GM21447 (cell line): ENCODE measurements at regions not wholly inside any gene's neighbourhood (a gene's known extent, or its start where the extent isn't known, plus 50 kb on each side); places are given as distances from the start of the nearest gene placed in this dataset.

Source experiments
- ATAC-seq: cut with Tn5 transposase; IDR thresholded peaks from one replicate; pipeline ENCODE4 v1.9.1; 2021; ENCODE audit not compliant: unreplicated experiment

DNA sequence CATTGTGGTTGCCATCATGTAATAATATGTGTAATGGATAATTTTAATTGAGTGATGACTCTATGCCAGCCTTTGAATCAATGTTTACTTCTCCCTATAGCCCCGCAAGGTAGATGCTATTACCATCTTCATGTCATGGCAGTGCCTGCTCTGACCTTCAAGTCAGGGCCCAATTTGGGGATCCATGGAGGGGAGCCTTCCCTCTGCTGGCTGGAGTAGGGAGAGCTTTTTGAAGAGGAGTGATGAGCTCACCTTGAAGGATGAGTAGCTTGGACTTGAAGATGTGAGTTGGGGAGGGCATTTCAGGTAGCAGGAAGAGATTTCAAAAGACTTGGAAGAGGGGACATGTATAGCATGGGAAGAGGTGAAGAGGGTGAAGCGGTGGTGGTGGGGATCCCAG lies 189.2 kb downstream of the FOXD2 start:
- ATAC-seq = no peak

DNA sequence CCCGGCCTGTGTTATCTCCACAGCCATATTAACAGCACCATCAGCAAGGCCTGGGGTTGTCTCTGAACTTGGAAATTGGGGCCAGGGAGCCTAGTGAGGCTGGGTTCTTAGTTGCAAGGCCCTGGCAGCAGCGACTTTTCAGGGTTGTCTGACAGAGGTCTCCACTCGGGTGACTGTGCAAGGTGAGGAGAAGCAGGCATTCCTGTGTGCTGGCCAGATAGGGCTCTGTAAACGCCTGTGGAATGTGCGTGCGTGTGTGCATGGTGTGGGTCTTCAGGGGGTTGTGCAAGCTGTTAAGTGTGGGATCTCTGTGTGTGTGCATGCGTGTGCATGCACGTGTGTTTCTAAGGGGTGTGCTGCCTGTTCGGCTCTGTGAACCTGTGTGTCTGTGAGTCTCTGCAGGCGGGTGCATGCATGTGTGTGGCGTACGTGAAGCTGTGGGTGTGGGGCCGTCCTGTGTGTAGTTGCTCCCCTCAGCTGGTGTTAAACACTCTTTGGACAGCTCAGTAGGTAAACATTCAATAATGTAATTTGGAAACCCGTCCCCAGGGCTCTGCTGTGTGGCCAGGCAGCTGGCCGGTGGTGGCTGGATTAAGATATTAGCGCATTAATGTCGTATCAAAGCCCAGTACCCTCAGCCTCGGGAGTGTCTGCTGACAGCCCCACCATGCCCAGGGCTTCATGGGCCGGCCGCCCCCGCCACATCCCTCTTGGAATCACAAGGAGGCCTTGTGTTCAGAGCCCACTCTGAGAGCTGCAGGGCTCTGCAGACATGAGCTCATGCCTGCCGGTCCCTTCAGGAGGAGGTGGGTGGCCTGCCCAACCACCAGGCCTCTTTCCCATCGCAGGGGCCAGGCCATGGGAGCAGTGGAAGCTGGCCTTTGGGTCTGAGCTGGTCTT lies 189.9 kb downstream of the FOXD2 start:
- no peak for ATAC-seq

DNA sequence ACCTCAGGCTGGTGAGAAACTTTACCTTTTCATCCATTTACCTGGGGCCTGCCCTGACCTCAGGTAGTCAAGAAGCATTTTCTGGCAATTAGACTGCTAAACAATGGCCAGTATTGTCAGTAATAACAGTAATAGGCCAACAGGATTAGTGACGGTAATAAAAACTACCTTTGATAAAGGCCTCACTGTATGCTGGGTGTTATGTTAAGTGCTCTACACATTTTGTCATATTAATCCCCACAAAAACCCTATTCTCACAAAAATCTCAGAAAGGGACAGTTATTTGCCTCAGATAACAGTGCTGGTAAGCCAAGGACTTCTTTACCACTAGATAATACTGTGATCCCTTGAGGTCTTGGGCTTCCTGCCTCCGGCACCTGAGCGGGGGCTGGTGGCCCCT lies 191.4 kb downstream of the FOXD2 start:
- no peak for ATAC-seq

DNA sequence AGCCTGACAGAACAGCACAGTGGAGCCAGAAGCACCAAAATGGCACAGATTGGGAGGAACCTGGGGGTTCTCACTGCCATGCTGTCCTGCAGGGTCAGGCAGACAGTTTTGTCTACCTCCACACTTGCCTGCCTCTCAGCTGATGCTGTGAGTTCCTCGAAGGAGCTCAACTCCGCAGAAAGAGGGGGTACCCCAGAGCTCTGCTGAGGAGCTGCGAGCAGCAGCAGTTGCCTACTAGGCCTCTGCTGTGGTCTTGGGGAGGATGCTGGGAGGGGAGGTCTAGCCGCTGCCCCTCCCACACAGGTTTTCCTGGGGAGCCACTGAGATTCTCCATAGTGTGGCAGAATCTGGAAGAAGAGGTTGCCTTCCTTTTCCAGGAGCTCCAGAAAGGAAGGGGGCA lies 192.5 kb downstream of the FOXD2 start:
- no peak for ATAC-seq

DNA sequence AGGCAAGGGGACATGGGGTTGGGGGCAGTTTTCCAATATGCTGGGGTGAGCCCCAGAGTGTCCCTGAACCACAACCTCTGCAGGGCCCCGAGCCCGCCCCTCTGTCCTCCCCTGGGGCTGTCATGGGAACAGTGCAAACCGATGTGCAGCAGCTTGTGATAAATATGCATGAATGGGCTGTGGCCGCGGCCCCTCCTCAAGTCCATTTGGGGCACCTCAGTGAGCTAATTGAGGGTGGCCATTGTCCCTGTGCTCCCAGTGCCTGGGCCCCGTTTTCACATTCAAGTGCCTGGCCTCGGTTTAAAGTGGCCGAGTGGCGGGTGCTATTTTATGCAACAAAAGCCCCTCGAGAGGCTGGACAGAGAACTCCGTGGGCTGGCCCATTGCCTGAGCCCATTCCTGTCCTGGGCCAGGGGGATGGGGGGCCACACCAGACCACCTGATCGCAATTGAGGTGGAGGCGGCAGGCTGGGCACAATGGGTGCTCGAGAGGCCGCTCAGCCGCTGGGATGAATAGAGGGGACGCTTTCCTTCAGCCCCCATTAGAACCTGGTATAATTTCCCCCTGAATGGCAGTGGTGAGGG lies 193.7 kb downstream of the FOXD2 start:
- ATAC-seq = no peak

DNA sequence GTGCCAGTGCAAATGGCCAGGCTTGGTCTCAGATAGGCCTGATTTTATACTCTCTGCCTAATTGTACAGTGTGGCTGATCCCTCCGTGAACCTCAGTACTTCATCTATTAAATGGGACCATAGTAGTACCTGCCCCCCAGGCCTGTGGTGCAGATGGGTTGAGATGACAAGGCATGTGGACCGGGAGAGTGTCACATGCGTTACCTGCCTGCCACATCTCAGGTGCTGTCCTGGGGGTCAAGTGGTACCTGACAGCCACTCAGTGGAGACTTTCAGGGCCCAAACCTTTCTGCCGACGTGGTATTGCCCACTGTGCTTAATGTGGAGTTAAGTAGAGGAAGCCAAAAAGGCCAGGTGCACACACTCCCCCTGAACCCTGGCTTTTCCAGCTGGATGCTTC lies 197.3 kb downstream of the FOXD2 start:
- no peak for ATAC-seq

DNA sequence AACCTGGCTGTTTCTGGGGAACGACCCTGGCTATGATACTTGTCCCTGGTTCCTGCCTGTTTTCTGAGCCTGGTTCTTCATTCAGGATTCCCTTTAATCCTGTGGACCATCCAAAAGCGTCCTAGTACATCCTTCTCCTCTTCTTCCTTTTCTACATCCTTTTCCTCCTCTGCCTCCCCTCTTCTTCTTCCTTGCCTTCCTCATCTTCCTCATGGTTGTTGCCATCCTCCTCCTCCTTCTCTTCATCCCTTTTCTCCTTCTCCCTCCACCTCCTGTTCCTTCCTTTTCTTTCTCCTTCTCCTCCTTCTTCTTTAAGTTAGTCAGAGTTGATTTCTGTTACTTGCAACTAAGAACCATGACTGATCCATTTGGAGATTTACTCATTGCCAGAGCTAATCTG lies 197.8 kb downstream of the FOXD2 start:
- ATAC-seq = no peak

DNA sequence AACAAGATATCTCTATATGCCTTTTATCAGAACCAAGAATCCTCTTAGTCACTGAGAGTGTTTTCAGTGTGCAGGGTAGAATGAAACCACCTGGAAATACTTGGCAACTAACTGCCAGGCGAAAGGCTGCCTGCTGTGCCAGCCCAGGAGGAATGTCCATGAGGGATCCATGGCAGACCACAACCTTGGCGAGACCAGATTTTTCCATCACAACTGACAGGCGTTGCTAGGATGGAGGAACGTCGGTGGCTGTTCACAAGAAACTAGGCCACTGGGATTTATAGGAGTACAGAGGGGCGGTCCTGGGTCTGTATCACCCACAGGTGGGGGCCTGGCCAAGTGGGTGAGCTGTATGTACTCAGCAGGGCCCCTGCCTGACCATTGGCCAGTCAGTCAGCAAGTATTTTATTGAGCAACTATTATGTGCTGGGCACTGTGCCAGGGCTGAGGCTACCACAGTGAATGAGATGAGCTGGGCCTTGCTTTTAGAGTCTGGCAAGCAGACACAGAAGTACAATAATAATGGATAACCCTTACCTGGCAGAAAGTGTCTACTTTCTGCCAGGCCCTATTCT lies 199.4 kb downstream of the FOXD2 start:
- no peak for ATAC-seq

DNA sequence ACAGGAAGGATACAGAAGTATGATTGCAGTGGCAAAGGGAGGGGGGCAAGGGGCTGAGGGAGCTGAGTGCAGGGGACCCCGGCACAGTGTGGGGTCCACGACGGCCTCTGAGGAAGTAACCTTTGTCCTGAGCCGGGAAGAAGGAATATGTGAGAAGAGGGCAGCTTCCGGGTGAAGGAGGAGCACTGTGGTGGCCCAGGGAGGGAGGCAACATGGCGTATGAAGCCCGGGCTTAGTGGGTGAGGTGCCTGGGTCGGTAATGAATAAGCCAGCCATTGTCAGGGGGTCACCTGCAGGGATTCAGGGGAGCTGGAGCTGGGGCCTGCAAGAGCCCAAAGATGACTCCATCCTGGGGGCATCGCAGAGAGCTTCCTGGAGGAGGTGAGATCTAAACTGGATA lies 200.4 kb downstream of the FOXD2 start:
- no peak for ATAC-seq

DNA sequence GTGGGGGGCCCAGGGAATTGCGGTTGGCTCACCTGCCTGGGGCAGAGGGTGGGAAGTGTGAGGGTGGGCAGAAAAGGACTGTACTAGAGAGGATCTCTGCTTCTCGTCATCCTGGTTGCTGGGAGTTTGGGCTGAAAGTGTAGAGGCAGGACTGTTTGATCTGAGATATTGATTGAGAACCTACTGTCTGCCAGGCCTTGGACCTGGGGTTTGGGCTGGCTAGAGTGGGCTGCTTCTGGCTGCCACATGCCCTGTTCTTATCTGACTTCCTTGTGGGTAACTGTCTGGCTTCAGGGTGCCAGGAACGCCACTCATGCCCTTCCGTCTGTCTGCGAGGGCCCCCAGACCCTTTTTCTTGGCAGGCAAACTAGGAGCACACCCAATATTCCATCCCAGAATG lies 200.9 kb downstream of the FOXD2 start:
- no peak for ATAC-seq

DNA sequence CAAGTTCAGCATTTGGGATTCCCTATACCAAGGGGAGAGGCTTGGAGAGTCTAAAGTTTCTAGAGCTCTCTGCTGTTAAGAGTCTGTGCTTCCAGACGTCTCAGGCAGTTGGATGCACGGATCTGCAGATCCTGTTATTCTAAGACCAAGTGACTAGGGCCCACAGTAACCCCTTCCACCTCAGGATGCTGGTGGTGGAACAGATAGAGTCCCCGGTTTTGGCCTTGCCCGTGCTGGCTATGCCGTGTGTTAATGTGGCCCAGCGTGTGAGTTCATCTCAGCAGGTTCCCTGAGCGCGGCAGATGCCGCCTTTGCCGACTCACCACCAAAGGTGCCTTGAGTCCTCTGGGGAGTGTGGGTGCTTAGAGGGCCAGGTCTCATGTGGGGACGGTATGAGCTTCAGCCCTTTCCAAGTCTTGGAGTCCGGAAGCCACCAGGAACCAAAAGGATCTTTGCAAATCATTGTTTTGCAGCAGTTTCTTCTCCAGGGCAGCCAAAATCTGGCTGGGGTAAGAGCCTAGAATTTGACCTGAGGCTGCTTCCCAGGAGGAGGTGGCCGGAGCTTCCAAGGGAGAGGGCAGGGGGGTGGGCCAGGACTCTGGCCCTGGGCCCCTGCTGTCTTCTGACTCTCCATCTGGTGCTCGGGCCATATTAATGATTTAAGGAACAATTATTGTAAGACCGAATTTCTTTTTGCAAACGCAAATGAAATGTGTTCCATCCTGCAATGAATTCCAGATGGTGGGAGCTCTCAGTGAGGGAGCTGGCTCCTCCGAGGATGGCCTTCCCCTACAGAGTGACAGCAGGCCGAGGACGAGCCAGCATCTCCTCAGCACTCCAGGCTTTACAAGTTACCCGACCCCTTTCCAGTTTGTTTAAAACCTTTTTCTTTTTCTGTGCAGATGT lies 205.7 kb downstream of the FOXD2 start:
- no peak for ATAC-seq

DNA sequence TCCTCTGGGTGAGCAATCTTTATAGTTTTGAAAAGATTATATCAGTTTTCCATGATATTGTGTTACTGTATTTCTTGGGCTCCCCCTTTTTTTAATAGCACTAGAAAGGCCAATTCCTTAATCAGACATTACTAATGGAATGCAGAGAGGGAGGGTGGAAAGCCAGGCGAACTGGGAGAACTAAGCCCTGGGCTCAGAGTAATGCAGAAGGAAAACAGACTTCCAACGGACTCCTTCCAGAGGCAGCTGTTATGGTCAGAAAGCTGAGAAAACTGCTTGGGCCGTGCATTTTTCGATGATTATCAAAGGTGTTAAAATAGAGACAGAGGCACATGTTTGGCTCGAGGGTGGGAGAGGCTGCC lies 206.3 kb downstream of the FOXD2 start:
- ATAC-seq = no peak

DNA sequence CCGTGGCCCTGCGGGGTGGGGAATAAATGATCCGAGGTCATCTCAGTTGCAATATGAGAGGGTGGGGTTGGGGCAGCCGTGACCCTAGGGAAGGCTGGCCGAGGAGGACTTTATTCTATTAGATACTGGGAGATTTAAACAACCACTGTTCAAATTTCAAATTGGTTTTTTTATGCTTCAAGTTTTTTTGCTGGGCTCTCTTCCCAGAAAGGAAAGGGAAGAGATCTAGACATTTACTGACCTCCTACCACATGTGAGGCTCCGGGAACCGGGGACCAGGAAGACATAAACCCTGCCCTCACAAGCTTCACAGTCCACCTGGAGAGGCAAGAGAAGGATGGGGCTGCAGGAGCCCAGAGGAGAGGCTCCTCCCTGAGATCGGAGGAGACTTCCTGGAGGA lies 207.3 kb downstream of the FOXD2 start:
- no peak for ATAC-seq

DNA sequence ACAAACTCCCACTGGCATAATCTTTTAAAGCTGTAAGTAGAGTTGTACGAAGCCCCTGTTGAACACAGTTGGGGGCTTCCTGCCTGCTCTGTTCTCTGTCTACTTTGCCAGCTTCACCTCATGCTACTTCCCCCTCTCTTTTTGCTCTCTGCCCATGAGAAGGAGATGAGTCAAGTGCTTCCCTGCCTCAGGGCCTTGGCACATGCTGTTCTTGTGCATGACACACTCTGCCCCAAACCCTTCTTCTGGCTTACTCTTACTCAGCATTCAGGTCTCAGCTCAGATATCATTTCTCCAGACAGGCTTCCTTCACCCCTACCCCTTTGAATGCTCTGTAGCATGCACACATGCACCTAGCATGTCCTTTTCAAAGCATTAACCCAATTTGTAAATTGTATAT lies 208.8 kb downstream of the FOXD2 start:
- ATAC-seq = no peak

DNA sequence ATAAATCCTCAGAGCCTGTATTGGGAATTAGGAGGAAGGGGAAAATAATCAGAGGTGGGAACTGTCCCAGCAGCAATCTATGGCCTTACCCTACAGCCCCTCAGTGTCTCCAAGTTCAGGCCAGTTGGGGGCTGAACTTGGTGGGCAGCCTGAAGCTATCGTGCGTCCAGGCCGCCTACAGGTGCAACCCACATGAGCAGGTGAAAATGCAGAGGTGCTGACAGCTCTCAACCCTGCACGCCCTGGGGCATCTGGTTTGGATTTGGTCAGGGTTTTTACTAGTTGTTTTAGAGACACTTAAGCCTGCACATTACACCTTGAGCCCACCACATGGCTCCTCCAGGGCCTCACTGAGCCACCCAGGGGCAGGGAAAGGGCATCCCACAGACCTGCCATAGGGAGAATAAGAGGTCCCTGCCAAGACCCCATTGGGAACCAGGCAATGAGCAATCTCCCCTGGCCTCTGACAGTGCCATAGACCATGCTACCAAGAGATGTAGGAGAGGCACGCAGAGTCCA lies 209.5 kb downstream of the FOXD2 start:
- no peak for ATAC-seq

DNA sequence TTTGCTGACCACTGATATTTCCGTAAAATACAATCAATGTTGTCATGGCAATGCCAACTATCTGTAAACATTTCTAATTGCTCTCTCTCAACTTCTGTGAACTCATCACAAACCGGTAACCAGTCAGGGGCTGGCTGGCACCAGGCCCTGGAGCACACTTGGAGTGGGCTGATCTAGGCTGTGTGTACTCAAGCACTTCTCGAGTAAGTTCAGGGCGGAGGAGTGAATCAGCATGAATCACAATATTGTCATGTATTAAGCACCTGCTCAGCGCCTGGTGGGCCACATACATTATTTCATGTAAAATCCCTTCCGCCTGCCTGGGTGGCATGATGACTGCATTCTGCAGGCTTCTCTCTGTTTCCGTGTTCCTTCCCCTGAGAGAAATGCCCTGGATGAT lies 212.4 kb downstream of the FOXD2 start:
- no peak for ATAC-seq

DNA sequence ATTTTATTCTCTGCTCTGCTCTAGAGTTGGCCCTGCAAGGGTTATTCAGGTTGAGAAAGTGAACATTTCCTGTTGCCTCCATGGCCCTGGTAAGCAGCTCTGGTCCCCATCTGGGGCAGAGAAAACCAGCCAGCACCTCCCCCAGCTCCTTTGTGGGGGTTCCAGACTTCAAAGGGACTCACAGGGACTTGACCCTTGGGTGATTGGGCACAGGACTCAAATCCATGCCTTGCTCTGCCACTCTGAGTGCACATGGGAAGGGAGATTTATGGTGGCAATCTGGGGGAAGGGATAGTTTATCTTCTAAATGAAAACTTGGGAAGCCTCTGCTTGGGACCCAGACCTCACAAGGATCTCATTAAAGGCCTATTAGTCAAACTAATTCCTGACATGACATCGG lies 212.8 kb downstream of the FOXD2 start:
- ATAC-seq = no peak

DNA sequence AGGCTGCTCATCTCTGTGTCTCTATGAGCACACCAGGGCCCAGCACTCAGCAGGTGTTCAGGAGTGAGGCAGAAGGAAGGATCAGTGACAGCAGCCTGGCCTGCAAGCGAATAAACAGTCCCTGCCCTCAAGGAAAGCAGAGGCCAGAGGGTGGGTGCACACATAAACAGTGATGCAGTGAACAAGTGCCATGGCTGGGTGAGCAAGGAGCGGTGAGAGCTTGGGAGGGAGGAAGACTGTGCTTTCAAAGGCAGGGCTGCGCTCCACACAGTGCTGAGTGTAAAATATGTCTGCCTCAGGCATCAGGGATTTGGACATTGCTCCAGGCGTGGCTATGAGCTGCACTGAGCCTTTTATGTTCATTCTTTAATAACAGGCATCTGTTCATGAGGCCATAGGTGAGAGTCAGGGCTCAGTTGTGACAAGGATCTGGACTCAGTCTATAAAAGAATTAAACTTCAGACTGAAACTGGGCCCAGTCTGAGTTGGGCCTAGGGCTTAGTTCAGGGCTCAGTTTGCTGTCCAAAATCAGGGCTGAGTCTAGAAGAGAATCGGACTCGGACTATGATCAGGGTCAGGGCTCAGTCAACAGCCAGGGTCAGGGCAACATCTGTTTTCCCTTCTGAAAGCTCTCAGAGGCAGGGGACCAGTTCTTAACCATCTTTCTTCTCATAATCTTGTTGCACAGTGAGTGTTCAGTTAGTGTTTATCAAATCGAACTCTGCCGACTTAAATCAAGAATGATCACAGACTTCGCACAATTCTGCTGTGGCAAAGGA lies 213.7 kb downstream of the FOXD2 start:
- no peak for ATAC-seq

DNA sequence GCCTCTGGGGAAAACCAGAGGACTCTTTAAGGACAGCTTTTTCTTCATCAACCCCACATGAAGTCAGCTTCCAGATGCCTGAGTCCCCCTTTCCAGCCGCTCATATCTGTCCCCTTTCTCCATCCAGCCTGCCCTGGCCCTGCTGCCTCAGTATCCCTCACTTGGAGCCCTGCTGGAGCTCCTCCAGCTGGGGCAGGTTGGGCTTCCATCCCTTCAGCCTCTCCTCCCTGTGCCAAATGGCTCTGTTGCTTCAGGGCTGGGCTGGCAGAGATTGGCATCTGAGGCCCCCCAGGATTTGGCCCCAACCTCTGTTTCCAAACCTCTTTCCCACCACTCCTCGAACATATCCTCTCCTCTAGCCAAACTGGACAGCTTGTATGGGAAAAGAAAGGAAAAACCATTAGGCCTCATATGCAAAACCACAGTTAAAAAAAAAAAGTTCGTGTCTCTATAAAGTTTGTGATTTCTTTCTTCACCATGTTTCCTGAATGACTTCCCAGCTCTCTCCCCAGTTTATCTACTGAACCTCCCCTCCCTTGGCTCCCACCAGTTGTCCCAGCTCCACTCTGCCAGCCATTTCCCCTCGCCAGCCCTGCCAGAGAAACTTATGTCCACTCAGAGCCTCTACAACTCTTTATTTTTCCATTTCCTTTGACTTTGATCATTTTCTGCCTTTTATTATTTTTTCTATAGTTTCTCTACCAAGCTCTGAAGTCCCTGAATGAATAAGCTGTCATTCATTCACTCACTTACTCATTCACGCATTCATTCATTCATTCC lies 217.9 kb downstream of the FOXD2 start:
- ATAC-seq = no peak
